Cardiac fibroblast (primary cell): ENCODE measurements at regions not wholly inside any gene's neighbourhood (a gene's known extent, or its start where the extent isn't known, plus 50 kb on each side); places are given as distances from the start of the nearest gene placed in this dataset.

Experiments
- DNase-seq, 2 donors: peaks; one replicate each; pipeline versions ENCODE4 v3.0.0 to v3.0.0-alpha.2; 2010; ENCODE audit warnings: low read depth in 2 of 2
- H3K4me3 ChIP-seq, 2 donors: replicated peaks in 1 of 2; 1 replicate in 1 of 2; 2 replicates in 1 of 2; pipeline ENCODE4 v1.5.1; 2011; ENCODE audit warnings: low read depth in 2 of 2, low read length in 2 of 2, mild to moderate bottlenecking in 2 of 2, moderate library complexity in 1 of 2
- CTCF ChIP-seq: IDR thresholded peaks from one replicate; pipeline ENCODE4 v1.5.1; 2011; ENCODE audit warnings: low read depth, mild to moderate bottlenecking, low read length, inconsistent platforms

- peak; percentile 47 to 66 for DNase-seq
- TF ChIP-seq CTCF = no peak
- no peak overlapping the region for H3K4me3 ChIP-seq
These were observed 111.0 kb downstream of the BEGAIN start for GRCh38 chr14:100476012-100476822.

- TF ChIP-seq CTCF = no peak
- no peak overlapping the region for H3K4me3 ChIP-seq
- no peak for DNase-seq
These were observed 102.5 kb downstream of the BEGAIN start for GRCh38 chr14:100484531-100485267.

GRCh38 chr14:100486025-100486828 is 101.0 kb downstream of the BEGAIN start:
- DNase-seq = peak; percentile 63 to 68
- H3K4me3 ChIP-seq = no peak overlapping the region
- no peak for TF ChIP-seq CTCF
